Lung (tissue), 11 donors: ENCODE measurements at regions not wholly inside any gene's neighbourhood (a gene's known extent, or its start where the extent isn't known, plus 50 kb on each side); places are given as distances from the start of the nearest gene placed in this dataset.

Experiments
- ATAC-seq: fragments of 200-7000 bp; cut with Tn5 transposase; one replicate; pipeline ENCODE4 v1.9.1; 2020; ENCODE audit warnings: moderate number of reproducible peaks; ENCODE audit not compliant: insufficient read depth, low FRiP score
- DNase-seq, 3 donors: peaks; one replicate each; pipeline ENCODE4 v3.0.0-alpha.2; 2013 to 2017
- H3K27ac ChIP-seq, 2 donors: one replicate each; pipeline ENCODE4 v1.5.1; 2013; ENCODE audit warnings: mild to moderate bottlenecking in 2 of 2, moderate library complexity in 2 of 2, control low read depth in 1 of 2, inconsistent platforms in 1 of 2, low read depth in 1 of 2, low read length in 1 of 2
- H3K27me3 ChIP-seq, 3 donors: one replicate each; pipeline ENCODE4 v1.5.1; 2013; ENCODE audit warnings: low read length in 2 of 3; ENCODE audit not compliant: control insufficient read depth in 3 of 3, insufficient read depth in 3 of 3
- H3K36me3 ChIP-seq, 4 donors: one replicate each; pipeline ENCODE4 v1.5.1; 2013; ENCODE audit warnings: low read length in 4 of 4, mild to moderate bottlenecking in 1 of 4, moderate library complexity in 1 of 4; ENCODE audit not compliant: control insufficient read depth in 4 of 4, insufficient read depth in 4 of 4
- H3K4me1 ChIP-seq, 5 donors: one replicate each; pipeline ENCODE4 v1.5.1; 2013; ENCODE audit warnings: low read length in 5 of 5, mild to moderate bottlenecking in 2 of 5, moderate library complexity in 1 of 5; ENCODE audit not compliant: control insufficient read depth in 5 of 5, insufficient read depth in 5 of 5
- H3K4me3 ChIP-seq: one replicate; pipeline ENCODE4 v1.5.1; 2013; ENCODE audit warnings: mild to moderate bottlenecking, control low read depth, moderate library complexity
- H3K9ac ChIP-seq, 2 donors: one replicate each; pipeline ENCODE4 v1.5.1; 2013; ENCODE audit warnings: low read length in 2 of 2, control low read depth in 1 of 2; ENCODE audit not compliant: insufficient read depth in 1 of 2
- H3K9me3 ChIP-seq, 4 donors: one replicate each; pipeline ENCODE4 v1.5.1; 2013; ENCODE audit warnings: low read length in 3 of 4, mild to moderate bottlenecking in 1 of 4, moderate library complexity in 1 of 4; ENCODE audit not compliant: control insufficient read depth in 4 of 4, insufficient read depth in 3 of 4
- WGBS, 2 donors: extraction: QIAGEN DNeasy Blood & Tissue Kit; methylation state at CpG; one replicate each; pipeline ENCODE4 v1.1.7; 2013; 5-methylcytosine and 5-hydroxymethylcytosine counted together
- TF ChIP-seq, protein P1 (sequence below): IDR thresholded peaks from 2 replicates; pipeline ENCODE4 v1.5.1; 2012; ENCODE audit warnings: mild to moderate bottlenecking; ENCODE audit errors: control extremely low read depth, extremely low read depth
- donor health status: control.
- donor health status: control.
- donor health status: Bipolar disorder and iron deficiency.
- donor health status: healthy.
- donor health status: DM: yes; HTN: yes; CAD: no.

GRCh38 chr5:81848362-81848880, 97.5 kb upstream of the SSBP2 start:
- peak in 2 of 3 donors; percentile 61 to 67 for DNase-seq
- TF ChIP-seq, protein P1, sequence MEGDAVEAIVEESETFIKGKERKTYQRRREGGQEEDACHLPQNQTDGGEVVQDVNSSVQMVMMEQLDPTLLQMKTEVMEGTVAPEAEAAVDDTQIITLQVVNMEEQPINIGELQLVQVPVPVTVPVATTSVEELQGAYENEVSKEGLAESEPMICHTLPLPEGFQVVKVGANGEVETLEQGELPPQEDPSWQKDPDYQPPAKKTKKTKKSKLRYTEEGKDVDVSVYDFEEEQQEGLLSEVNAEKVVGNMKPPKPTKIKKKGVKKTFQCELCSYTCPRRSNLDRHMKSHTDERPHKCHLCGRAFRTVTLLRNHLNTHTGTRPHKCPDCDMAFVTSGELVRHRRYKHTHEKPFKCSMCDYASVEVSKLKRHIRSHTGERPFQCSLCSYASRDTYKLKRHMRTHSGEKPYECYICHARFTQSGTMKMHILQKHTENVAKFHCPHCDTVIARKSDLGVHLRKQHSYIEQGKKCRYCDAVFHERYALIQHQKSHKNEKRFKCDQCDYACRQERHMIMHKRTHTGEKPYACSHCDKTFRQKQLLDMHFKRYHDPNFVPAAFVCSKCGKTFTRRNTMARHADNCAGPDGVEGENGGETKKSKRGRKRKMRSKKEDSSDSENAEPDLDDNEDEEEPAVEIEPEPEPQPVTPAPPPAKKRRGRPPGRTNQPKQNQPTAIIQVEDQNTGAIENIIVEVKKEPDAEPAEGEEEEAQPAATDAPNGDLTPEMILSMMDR: no peak
- Histone ChIP-seq H3K27me3 (no peaks in the 10 kb centered on the region), H3K9me3 (no peaks in the 10 kb centered on the region), H3K4me1 (peaks cover 16 to 42% (median 22%) of the 10 kb centered on the region in 5 donors), H3K27ac (no peak overlapping the region), H3K4me3 (no peak overlapping the region), H3K36me3 (no peaks in the 10 kb centered on the region), H3K9ac (no peak overlapping the region)
- ATAC-seq: no peak
- 7 to 17% methylated on average over 1 of the region's 1 CpG for WGBS, 2 donors

DNA sequence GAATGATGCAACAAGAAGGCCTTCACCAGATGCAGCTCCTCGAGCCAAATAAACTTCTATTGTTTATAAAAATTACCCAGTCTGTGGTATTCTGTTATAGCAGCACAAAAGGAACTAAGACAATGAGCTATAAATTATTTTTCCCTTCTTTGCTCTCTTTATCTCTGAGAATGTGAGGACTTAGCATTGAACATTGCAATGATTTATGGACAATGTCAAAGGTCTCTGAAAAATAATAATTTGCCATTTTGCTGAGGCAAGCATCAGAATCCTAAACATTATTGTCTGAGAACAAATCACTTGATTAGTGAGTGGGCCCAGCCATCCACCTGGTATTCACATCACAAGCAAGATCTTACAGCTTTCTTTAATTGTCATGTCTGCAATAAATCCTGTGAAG, 95.4 kb upstream of the SSBP2 start:
- no peak overlapping the region for H3K4me3 ChIP-seq
- TF ChIP-seq, protein P1: no peak
- H3K9ac ChIP-seq: no peak overlapping the region
- 66 to 74% methylated on average over 1 of the region's 1 CpG for WGBS, 2 donors
- no peaks in the 10 kb centered on the region for H3K9me3 ChIP-seq
- H3K27ac ChIP-seq: no peak overlapping the region
- DNase-seq (no peak), ATAC-seq (no peak)
- H3K36me3 ChIP-seq: no peaks in the 10 kb centered on the region
- peaks cover 12 to 36% (median 20%) of the 10 kb centered on the region in 5 donors for H3K4me1 ChIP-seq
- no peaks in the 10 kb centered on the region for H3K27me3 ChIP-seq

- Histone ChIP-seq H3K27ac (no peak overlapping the region), H3K9ac (no peak overlapping the region), H3K9me3 (no peaks in the 10 kb centered on the region), H3K4me1 (peaks cover 0 to 24% (median 6%) of the 10 kb centered on the region in 5 donors), H3K4me3 (no peak overlapping the region), H3K27me3 (no peaks in the 10 kb centered on the region), H3K36me3 (no peaks in the 10 kb centered on the region)
- TF ChIP-seq, protein P1: no peak
- DNase-seq: peak in 2 of 3 donors; percentile 46 to 62
- ATAC-seq: no peak
- WGBS, 2 donors: 91 to 98% methylated on average over 2 of the region's 2 CpGs
These were observed 92.9 kb upstream of the SSBP2 start for GRCh38 chr5:81843845-81844244.
